ENCODE measurements at regions not wholly inside any gene's neighbourhood (a gene's known extent, or its start where the extent isn't known, plus 50 kb on each side); places are given as distances from the start of the nearest gene placed in this dataset.

DNA sequence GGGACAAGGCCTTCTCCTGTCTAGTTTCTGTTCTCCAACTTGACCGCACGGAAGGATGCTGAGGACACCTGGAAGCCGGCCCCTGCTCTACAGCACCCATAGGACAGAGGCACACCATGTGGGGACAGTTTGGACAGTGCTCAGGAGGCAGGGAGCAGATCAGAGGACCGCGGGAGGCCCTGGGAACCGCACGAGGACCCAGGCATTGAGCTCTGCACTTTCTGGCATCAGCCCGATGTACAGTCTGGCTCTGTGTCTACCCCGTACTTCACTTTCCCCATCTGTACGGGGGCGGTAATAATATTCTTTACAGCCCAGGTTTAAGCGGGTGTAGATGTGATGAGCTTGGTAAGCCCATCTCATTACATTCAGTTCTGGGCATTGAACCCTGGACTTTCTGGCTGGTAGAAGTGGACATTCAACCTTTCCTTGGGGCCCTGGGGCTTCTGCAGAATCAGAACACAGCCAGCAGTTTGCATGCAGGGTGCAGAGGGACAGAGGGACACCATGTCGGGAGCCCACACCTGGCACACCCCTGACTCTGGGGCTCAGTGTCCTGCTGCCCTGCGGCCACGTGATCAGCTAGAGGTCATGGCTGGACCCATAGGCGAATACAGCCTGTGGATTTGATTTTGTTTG, 258.7 kb downstream of the SEC14L1 start:
- Histone ChIP-seq H3K79me2 (ENCODE audit: control insufficient read depth, low read length) (peaks cover 9% of the 10 kb centered on the region; the same call in 1 of the 2 replicates), H3K4me1 (ENCODE audit: control insufficient read depth, low read length) (peaks cover 35% of the 10 kb centered on the region), H3K9me3 (ENCODE audit: control insufficient read depth, insufficient read depth, low read length) (no peaks in the 10 kb centered on the region), H3K27ac (ENCODE audit: low read depth, low read length) (no peak overlapping the region), H3K4me2 (ENCODE audit: low read length) (no peak overlapping the region), H3K9me2 (replicated peaks; ENCODE audit: control insufficient read depth, low read length) (no peaks in the 10 kb centered on the region), H3K36me3 (ENCODE audit: control insufficient read depth, low read length) (no peaks in the 10 kb centered on the region), H3F3A (ENCODE audit: control insufficient read depth, insufficient read depth) (no peaks in the 10 kb centered on the region), H3K4me3 (ENCODE audit: low read length) (no peak overlapping the region), H4K20me1 (ENCODE audit: control insufficient read depth, insufficient read depth, low read depth, low read length) (no peaks in the 10 kb centered on the region), H3K27me3 (ENCODE audit: control insufficient read depth, low read length) (no peaks in the 10 kb centered on the region)
- no peak for TF ChIP-seq EZH2phosphoT487 (IDR thresholded peaks at IDR 0.05; ENCODE audit: borderline replicate concordance, low read length)
- TF ChIP-seq CTCF (IDR thresholded peaks at IDR 0.05; ENCODE audit: low read depth, low read length, poor library complexity, severe bottlenecking) = no peak

DNA sequence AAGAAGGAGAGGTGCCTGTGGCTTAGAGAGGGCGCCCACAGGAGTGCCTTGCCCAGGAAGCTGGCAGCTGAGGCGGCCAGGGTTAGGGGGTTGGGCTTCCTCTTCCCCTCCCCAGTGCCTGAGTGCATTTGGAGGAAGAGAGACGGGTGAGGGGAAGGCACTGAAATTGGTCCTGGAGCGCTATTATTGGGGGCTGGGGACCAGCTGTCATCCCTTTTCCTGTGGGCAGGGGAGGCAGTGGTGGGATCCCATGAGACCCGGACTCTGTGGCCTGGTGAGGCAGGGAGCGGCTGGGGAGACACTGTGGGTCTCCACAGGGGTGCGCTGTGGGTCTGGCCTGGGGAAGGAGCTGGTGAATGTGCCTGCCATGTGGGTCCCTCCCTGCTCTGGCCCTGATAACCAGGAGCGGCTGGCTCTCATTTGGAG, 259.7 kb downstream of the SEC14L1 start:
- Histone ChIP-seq H4K20me1 (ENCODE audit: control insufficient read depth, insufficient read depth, low read depth, low read length) (no peaks in the 10 kb centered on the region), H3F3A (ENCODE audit: control insufficient read depth, insufficient read depth) (peaks cover 3% of the 10 kb centered on the region; the same call in 1 of the 2 replicates), H3K27ac (ENCODE audit: low read depth, low read length) (no peak overlapping the region), H3K4me2 (ENCODE audit: low read length) (peak overlapping the region; percentile 63), H3K36me3 (ENCODE audit: control insufficient read depth, low read length) (peaks cover 4% of the 10 kb centered on the region), H3K27me3 (ENCODE audit: control insufficient read depth, low read length) (no peaks in the 10 kb centered on the region), H3K9me3 (ENCODE audit: control insufficient read depth, insufficient read depth, low read length) (no peaks in the 10 kb centered on the region), H3K4me1 (ENCODE audit: control insufficient read depth, low read length) (peaks cover 45% of the 10 kb centered on the region), H3K79me2 (ENCODE audit: control insufficient read depth, low read length) (peaks cover 12% of the 10 kb centered on the region; the same call in 1 of the 2 replicates), H3K9me2 (replicated peaks; ENCODE audit: control insufficient read depth, low read length) (no peaks in the 10 kb centered on the region), H3K4me3 (ENCODE audit: low read length) (peak overlapping the region; percentile 29)
- TF ChIP-seq CTCF (IDR thresholded peaks at IDR 0.05; ENCODE audit: low read depth, low read length, poor library complexity, severe bottlenecking) = peak; percentile 95
- no peak for TF ChIP-seq EZH2phosphoT487 (IDR thresholded peaks at IDR 0.05; ENCODE audit: borderline replicate concordance, low read length)

GRCh38 chr17:77402159-77402731, 261.5 kb downstream of the SEC14L1 start:
- no peak overlapping the region for H3K4me3 ChIP-seq (ENCODE audit: low read length)
- H3K27me3 ChIP-seq (ENCODE audit: control insufficient read depth, low read length) = no peaks in the 10 kb centered on the region
- H3K9me3 ChIP-seq (ENCODE audit: control insufficient read depth, insufficient read depth, low read length) = no peaks in the 10 kb centered on the region
- no peaks in the 10 kb centered on the region for H4K20me1 ChIP-seq (ENCODE audit: control insufficient read depth, insufficient read depth, low read depth, low read length)
- peaks cover 11% of the 10 kb centered on the region for H3F3A ChIP-seq (ENCODE audit: control insufficient read depth, insufficient read depth)
- H3K36me3 ChIP-seq (ENCODE audit: control insufficient read depth, low read length) = peaks cover 10% of the 10 kb centered on the region
- H3K79me2 ChIP-seq (ENCODE audit: control insufficient read depth, low read length) = peaks cover 12% of the 10 kb centered on the region; the same call in 1 of the 2 replicates
- peaks cover 58% of the 10 kb centered on the region for H3K4me1 ChIP-seq (ENCODE audit: control insufficient read depth, low read length)
- TF ChIP-seq EZH2phosphoT487 (IDR thresholded peaks at IDR 0.05; ENCODE audit: borderline replicate concordance, low read length) = no peak
- TF ChIP-seq CTCF (IDR thresholded peaks at IDR 0.05; ENCODE audit: low read depth, low read length, poor library complexity, severe bottlenecking) = no peak
- no peak overlapping the region for H3K4me2 ChIP-seq (ENCODE audit: low read length)
- H3K27ac ChIP-seq (ENCODE audit: low read depth, low read length) = no peak overlapping the region
- H3K9me2 ChIP-seq (replicated peaks; ENCODE audit: control insufficient read depth, low read length) = no peaks in the 10 kb centered on the region
